IPS-NIHi7 (cell line): ENCODE measurements at regions not wholly inside any gene's neighbourhood (a gene's known extent, or its start where the extent isn't known, plus 50 kb on each side); places are given as distances from the start of the nearest gene placed in this dataset.
A peak's percentile ranks its signal among the peaks of the same experiment; 100 is the strongest.
"Not testable (repeated sequence)": the region's sequence is repeated elsewhere in the genome, so short reads cannot be mapped to it uniquely, and the experiment has no call there.

Experiments
- DNase-seq: peaks from one replicate; pipeline ENCODE4 v3.0.0; 2012; ENCODE audit warnings: mixed read lengths; ENCODE audit errors: extremely low spot score

DNA sequence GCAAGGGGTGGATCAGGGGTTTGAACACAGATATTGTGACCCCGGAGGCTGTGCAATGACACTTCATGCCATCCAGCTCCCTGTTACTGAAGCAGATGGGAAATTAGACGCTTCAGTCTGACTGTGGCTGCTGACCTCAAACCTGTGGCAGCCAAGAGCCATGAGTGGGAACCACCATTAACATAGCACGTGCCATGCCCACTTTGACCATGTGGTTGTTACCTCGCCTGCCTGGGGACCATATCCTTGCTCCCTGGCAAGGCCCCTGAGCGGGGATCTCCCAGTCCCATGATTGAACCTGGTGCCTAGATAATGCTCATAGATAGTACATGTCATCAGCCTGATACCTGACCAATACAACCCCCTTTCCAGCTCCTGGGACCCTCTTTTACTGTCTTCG lies 68.9 kb downstream of the CYP26B1 start:
- DNase-seq: no peak

DNA sequence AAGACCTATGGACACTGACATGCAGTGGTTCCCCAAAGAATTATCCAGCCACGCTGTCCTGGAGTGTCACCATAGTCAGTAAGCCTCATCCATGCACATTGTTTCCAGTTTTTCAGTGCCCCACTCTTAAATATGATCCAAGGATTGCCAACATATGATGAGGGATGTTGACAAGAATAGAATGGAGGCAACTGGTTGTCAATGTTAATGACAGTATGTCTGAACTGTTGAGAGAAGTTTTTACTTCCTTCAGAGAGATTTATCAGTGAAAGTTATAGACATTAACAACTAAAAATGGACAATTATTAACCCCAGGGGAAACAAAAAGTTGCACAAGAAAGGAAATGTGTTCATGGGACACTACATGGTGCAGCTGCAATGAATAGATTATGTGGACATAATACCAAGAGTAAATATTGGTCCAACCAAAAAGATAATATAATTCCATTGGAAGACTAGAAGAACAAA lies 69.9 kb downstream of the CYP26B1 start:
- DNase-seq: no peak

DNA sequence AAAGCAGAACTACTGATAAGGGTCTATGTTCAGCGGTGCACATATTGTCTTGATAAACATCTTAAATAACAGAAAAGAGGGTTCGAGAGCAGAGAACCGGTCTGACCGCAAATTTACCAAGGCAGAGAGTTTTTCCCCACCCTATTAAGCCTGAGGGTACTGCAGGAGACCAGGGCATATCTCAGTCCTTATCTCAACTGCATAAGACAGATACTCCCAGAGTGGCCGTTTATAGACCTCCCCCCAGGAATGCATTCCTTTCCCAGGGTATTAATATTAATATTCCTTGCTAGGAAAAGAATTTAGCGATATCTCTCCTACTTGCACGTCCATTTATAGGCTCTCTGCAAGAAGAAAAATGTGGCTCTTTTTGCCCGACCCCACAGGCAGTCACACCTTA lies 74.3 kb downstream of the CYP26B1 start:
- not testable (repeated sequence) for DNase-seq

DNA sequence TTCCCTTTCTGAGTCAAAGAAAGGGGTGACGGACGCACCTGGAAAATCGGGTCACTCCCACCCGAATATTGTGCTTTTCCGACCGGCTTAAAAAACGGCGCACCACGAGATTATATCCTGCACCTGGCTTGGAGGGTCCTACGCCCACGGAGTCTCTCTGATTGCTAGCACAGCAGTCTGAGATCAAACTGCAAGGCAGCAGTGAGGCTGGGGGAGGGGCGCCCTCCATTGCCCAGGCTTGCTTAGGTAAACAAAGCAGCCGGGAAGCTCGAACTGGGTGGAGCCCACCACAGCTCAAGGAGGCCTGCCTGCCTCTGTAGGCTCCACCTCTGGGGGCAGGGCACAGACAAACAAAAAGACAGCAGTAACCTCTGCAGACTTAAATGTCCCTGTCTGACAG lies 83.5 kb downstream of the CYP26B1 start:
- not testable (repeated sequence) for DNase-seq

DNA sequence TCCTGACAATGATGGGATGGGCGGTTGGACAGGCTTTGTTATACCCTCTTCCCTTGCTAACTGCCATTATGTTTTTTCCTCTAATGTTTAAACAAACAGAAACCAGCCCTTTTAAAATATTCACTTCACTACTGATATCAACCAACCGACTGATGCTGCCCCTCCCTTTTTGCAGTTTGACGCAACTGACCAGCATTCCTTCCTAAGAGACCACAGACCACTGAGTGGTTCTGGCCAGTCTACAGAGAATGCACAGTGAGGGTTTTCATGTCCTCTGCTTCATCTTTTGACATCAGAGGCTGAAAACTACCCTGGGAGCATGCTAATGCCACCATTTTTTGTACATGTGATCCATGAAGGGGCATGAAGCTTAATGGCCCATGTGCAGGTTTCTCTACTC lies 85.3 kb downstream of the CYP26B1 start:
- DNase-seq: no peak

DNA sequence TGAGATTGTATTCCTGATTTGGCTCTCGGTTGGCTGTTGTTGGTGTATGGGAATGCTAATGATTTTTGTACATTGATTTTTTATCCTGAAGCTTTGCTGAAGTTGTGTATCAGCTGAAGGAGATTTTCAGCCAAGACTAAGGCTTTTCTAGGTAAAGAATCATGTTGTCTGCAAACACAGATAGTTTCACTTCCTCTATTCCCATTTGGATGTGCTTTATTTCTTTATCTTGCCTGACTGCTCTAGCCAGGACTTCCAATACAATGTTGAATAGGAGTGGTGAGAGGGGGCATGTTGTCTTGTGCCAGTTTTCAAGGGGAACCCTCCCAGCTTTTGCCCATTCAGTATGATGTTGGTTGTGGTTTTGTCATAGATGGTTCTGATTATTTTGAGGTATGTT lies 90.4 kb downstream of the CYP26B1 start:
- no peak for DNase-seq

DNA sequence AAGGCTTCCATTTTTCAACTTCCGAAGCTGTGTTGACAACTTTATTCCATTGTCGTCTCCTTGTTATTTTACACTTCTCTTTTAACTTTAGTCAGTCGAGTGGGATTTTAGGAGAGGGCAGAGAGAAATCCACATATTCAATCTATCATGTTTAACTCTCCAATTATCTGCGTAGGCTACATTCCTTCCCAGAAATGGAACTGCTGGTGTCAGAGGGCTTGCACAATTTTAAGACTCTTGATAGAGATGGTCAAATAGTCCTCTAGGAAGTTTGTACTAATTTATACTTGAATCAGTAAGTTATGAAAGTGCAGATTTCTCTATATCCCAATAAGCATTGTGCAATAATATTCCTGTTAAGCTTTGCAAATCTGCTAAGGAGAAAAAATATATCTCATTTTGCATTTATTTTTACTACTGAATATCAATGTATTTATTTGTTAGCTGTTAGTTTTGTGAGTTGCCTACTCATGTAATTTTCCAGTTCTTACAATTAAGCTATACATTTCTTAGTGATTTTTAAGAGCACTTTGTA lies 95.6 kb downstream of the CYP26B1 start:
- DNase-seq: no peak

DNA sequence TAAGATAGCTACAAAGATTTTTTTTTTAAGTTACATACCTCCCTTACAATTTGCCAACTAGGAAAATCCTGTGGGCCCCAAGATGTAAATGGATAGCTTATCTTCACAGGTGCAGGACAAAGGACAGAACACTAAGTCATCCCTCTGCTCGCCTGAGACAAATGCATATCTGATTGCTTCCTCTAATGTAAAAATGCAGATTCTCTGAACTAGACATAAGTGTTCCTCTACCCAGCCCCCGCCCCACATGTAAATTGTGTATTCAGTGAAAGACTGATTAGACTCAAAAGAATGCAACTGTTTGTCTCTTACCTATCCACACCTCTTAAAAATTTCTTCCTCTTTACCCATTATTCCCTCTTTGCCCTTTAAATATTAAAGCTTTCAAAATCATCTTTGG lies 96.5 kb downstream of the CYP26B1 start:
- DNase-seq: no peak

DNA sequence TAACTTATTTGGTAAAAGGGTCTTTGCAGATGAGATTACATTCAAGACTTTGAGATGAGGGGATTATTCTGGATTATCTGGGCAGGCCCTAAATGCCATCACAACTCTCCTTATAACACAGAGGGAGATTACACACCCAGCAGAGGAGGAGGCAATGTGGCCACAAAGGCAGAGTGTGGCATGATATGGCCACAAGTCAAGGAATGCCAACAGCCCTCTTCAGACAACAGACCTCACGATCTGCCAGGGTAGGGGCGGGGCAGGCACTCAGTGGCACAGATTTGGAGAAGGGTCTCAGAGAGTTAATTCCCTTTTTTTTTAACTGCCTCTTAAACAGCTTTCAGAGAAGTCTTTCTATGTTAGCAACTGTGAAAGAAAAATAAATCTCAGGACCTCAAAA lies 96.9 kb downstream of the CYP26B1 start:
- no peak for DNase-seq

DNA sequence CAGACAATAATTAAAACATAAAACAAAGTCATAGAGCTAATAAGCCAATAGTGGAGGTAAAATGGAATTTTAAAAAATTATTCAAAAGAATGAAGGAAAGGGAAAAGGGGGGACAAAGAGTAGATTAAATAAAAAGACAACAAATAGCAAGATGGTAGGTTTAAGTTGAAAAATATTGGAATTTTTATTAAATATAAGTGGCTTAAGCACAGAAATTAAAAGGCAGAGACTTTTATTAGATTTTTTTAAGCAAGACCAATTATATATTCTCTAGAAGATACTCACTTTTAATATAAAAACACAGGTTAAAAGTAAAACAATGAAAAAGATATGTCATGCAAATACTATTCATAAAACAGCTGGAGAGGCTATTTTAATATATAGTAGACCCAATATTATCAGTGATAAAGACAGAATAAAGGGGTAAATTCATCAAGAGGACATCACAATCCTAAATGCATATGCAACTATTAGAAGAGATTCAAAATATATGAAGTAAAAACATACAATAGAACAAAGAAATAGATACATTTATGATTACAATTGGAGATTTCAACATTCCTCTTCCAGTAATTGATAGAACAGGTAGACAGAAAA lies 98.7 kb downstream of the CYP26B1 start:
- DNase-seq: no peak

DNA sequence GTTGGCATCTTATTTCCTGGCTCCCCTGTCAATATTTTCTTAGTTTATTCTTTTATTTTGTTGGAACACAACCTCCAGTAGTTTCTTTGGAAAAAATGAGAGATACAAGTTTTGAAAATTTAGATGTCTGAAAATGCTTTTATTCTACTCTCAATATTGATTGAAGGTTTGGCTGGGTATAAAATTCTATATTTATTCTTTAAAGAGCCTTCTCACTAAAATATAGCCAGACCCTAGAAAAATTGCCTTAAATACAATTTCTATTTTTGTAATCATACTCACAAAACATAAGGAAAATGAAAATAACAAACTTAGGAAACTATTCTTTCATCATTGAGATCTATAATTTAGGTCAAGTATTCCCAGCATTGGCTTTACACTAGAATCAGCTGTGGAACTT lies 103.7 kb downstream of the CYP26B1 start:
- DNase-seq: no peak

DNA sequence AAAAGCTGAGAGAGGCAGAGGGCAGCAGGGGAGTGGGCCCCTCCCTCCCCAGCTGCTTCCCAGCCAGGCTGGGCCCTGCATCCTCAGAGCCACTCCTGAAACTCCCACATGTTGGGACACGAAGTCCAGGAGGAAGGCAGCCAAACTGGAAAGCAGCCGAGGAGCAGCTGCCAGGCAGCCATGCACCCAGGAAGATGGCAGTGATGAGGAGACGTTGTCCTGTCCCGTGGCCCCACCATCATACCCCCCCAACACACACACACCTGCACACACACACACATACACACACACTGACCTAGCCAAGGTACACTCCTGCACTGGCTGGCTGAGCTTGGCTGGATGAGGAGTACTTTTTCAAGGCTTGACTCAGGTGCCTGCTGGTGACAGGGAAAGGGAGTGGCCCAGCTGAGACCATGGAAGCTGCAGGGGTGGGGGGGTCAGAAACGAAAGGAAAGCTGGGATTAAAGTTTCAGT lies 106.0 kb downstream of the CYP26B1 start:
- no peak for DNase-seq

DNA sequence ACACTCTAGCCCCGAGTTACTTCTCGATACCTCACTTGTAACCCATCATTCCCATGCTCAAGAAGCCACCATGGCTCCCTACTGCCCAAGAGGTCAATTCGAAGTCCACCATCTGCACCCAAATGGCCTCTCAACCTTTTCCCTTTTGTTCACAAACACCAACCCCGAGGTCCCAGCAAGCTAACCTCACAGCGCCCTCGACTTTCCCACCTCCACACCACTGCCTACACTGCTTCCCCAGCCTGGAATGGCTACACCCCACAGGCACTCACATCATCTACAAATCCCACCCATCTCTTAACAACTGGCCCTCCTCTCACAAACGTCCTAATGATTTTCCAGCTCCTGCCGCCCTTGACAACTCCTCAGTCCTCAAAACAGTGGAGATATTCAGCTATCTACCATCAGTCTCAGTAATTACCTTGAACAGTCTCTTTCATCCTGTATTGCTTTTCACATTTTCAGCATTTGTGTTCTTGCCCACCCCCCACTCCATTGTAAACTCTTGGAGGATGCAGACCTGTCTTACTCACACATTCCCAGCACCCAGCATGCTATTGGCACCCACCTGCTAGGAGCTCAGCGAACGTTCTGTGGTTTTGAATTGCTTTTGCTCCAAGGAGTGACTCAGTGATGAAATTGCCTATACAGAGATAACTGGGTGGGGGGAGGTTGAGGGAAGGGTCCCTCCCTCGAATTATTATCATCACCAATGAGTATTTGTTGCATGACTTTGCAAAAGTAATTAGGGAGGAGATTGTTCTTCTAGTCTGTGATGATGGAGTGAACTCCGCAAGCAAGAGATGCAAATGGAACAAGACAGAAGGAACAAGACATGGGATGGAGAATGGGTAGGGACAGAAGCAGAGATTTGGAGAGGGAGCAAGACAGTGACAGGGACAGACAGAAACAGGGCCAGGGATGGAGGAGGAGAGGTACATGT lies 106.8 kb downstream of the CYP26B1 start:
- no peak for DNase-seq

DNA sequence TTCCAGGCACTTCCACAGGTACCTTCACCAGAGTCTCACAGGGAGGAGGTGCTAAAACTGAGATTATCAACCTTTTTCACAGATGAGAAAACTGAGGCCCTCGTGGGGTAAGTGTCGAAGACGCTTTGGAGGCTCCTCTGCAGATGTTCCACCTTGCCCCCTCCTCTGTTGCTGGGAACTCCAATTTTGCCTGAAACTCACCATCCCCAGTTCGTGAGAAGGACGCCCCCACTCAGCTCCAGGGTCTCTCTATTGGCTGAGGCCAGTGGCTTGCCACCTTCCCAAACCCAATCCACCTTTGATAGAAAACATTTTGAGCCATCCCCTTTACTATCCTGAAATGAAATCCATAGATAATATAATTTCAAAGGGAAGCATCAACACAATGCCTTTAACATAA lies 109.1 kb downstream of the CYP26B1 start:
- DNase-seq: peak; percentile 5

DNA sequence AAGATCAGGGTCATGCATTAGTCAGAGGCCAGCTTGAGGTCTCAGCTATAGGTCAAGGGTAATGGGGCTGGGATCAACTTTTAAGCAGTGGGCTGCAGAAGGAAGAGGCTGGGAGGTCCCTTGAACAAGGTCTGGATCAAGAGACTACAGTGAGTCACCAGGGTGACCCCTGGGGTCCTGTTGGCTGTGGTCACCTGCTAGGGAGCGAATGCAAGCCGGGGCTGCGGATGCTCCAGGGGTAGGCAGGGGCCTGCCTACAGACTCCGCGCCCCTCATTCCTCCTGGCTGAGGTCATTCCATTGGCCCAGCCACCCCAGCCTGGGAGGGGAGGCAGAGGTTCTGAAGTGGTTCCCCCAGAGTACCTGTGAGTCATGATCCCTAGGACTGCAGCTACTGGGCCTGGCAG lies 110.4 kb downstream of the CYP26B1 start:
- DNase-seq: peak; percentile 16

DNA sequence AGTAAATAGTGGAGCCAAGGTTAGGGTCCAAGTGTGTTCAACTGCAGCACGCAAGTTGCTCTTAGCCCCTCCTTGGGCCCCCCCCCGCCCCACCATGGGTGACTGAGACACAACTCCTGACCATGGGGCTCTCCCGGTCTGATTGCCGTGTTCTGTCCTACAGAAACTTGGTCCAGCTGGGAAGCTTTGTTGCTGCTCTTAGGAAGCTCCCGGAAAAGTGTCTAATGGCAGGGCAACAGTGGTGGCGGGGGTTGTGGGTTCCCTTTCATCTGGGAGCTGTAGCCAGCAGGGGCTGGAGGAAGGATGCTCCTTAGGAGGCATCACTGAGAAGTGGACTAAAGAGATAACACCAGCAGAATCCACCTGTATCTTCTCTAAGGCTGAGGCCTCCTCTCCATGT lies 111.1 kb downstream of the CYP26B1 start:
- peak; percentile 6 for DNase-seq

DNA sequence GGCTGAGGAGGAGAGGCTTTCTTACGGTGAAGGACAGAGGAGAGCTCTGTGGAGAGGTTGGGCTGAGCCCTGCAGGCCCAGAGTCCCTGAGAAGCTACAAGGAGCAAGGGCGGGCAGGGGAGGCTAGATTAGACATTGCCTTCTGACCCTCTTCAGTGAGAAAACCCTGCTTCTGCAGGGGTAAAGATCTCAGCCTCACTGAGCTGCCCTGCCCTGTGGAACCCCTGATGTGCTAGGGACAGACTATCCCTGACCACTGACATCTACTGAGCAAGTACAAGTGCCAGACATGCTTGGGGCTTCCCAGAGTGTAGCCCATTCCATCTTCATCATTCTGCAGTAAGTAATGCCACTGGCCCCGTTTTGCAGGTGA lies 111.5 kb downstream of the CYP26B1 start:
- DNase-seq: peak; percentile 7

DNA sequence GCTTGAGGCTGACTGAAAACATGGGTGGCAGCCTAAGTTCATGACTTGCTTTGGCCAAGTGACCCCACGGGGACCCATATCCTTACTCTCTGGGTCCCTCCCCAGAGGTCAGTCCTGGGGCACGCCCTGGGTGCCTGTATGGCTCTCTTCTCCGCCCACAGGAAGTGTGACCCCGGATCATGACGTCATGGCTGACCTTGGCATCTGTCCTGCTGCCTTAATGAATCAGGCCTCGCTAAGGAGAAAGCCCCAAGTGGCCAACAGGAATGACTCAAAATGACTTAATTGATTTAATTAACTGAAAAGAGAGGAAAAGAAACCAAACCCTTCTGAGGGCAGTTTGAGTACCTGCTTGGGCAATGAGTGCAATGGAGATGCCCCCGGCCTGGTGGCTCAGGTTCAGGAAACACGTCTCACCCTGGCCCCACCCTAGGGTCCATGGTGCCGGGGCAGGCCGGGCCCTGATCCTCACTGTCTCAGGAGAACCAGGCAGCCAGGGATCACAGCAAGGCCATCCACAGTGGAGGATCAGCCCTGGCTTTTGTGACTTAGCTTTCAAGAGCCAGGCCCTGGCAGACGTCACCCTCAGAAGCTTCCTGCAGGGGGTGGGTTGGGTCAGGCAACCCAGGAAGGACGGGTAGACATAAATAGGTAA lies 112.0 kb downstream of the CYP26B1 start:
- DNase-seq: peak; percentile 3

DNA sequence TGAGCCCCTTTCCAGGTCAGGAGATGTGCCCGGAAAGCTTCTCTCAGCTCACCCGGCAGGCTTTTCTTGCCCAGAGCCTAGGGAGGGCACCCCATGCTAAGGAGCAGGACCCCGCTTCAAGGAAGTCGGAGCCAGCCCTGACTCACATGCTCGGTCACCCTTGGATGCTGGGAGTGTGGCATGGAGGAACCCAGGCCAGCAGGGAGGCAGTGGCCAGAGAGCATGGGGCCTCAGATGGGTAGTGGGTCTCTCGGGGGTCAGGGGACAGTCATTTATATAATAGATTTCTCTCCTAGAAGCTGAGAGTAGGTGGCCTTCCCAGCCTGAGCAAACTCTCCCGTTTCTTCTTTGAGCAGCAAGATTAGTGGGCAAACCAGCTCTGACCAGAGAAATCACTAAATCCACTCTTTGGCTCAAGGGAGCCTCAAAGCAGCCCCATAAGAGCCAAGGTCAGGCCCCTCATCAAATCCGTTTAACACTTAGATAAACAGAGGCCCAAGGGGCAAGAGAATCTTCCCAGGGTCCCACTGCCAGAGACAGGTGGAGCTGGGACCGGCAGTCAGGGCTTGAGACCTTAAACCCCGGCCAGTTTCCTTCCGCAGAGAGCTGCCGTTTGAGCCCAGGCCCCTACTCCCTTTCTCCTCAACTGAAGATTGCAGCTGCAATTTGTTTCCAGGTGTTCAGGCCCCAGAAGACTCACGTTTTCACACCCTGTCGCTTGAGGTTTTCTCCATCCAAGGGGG lies 113.1 kb downstream of the CYP26B1 start:
- peak; percentile 4 for DNase-seq

DNA sequence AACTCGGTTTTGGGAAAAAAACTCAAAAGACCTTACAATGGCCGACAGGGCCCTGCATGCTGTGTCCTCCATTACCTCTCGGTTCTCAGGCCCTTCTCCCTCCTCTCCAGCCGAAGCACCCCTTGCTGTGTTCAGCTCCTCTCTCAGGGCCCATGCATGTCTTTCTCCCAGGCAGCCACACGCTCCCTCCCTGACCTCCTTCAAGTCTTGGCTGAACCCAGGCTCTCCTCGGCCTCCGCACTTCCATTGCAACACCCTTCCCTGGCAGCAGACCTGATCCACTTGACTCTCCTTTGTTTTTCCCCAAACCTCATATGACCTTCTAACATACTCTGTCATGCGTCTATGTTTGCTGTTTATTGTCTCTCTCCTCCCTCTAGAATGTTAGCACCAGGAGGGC lies 114.0 kb downstream of the CYP26B1 start:
- peak; percentile 5 for DNase-seq

DNA sequence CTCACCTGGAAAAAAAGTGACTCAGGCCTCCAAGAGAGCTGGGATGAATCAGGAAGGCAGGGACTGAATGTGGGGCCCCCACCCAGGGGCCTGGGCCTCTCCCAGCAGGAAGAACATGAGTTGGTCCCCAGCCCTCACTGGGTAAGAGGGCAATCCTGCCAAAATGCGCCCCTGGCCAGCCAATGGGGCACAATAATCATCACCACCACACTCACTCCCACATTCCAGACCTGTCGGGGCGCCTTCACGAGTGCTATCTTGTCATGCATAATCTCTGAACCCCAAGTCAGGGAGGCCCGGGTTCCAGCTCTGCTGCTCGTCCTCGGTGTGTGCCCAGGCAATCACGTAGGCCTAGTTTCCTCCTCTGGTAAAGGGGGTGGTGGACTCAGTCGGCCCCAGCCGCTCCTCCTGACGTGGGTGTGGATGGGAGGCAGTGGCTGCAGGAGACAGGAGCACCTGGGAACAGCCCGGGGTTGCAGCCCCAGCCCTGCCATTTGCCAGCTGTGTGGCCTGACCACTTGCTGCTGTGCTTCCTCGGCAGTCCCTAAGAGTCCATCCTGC lies 115.1 kb downstream of the CYP26B1 start:
- DNase-seq: no peak
